ENCODE measurements at regions not wholly inside any gene's neighbourhood (a gene's known extent, or its start where the extent isn't known, plus 50 kb on each side); places are given as distances from the start of the nearest gene placed in this dataset.
"Not testable (repeated sequence)": the region's sequence is repeated elsewhere in the genome, so short reads cannot be mapped to it uniquely, and the experiment has no call there.

DNA sequence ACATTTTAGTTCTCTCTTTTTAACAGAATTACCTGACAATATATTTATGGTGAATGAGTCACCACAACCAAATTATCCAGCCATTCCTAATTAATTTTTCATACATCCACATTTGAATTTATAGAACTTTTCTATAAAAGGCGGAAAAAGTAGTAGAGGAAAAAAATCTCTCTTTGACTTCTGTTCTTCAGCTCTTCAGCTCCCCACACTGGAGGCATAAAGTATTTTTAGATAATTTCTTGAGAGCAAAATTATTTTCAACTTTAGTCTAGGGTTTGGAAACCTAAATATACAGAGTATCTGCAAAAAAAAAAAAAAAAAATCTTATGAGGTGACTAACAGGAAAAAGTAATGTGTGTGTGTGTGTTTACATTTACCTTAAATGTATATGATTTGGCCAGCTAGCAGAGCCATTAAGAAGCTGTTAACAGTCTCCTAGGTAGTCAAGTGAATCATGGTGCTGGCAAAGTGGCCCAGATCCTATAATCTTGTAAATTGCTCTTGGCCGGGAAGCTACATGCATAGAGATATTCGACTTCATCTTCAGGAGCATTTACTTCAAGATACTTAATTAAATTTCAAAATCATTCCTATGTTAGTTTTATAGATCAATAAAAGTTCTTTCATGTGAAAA lies 383.1 kb upstream of the STEAP1 start:
- no peak for DNase-seq (ENCODE audit: low spot score)

DNA sequence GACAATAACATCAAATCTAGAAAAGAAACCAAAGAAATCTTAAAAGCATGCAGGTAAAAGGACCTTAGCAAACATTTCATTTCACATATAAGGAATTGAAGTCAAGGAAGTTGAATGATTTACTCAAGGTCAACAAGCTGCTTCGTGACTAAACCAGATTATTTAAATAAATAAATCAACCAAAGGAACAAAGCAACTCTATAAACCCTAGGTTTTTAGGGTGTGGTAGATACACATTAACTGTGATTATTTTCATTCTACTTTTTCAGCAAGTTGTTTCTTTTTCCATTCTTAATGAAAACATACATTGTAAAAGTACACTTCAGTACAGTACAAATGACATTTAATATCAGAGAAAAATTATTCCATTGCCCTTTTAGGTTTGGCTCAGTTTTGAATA lies 382.0 kb upstream of the STEAP1 start:
- no peak for DNase-seq (ENCODE audit: low spot score)

DNA sequence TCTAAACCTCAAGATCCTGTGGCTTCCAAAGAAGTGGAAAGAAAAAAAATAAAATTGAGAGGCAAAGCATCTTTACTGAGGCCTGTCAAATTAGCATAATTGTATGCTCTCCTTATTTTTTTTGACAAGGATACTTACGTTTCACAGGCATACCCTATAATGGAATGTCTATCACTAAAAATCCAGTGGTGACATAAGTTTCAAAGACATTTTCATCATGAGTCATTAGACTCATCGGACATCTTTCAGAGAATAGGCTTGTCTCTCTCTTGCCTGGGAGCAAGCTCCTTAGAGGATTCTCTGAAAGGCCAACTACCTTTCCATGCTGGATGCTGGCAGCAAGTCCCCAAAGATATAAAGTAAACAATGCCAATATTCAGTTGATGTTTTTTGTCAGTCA lies 380.7 kb upstream of the STEAP1 start:
- no peak for DNase-seq (ENCODE audit: low spot score)

DNA sequence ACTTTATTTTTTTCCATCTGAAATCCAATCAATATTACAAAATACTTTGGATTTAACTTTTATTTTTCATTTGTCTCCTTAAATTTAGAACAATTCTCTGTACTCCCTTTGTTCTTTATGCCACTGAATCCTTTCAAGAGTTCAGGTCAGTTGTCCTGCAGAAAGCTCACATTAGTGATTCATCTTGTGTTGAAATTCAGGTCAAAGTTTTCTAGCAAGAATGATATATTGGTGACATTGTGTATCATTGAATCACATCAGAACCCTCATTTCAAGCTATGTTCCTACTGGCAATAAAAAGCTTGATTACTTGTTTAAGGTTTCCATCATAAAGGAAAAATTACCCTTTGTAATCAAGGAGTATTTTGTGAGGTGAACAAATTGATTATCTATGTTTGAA lies 378.8 kb upstream of the STEAP1 start:
- no peak for DNase-seq (ENCODE audit: low spot score)

DNA sequence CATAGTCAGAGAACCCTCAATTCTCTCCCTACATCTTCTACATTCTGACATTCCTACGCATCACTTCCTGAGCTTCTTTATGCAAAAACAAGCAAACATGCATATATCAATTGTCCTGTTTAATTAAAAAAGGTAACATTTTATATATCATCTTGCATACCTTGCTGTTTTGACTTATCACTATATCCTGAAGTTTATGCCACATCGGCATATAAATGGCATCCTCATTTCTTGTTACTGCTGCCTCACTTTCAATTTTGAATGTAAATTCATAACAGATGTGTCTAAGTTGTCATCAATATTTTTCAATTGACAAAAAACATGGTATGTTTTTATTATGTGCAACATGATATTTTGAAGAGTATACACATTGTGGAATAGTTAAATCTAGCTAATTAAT lies 377.3 kb upstream of the STEAP1 start:
- no peak for DNase-seq (ENCODE audit: low spot score)

DNA sequence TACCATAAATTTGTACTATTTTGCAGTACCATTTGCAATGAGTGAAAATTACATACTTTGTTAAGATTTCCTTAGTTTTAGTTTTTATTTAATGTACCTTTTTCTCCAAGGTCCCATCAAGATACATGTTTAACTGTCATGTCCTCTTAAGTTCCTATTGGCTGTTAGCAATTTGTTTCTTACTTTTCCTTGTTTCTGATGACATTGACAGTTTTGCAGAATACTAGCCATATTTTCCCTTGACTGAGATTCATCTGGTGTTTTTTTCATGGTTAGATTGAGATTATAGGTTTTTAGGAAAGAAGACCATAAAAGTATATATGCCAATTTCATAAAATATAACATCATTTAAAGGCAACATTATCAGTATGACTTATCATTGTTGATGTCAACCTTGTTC lies 376.8 kb upstream of the STEAP1 start:
- DNase-seq (ENCODE audit: low spot score): no peak

DNA sequence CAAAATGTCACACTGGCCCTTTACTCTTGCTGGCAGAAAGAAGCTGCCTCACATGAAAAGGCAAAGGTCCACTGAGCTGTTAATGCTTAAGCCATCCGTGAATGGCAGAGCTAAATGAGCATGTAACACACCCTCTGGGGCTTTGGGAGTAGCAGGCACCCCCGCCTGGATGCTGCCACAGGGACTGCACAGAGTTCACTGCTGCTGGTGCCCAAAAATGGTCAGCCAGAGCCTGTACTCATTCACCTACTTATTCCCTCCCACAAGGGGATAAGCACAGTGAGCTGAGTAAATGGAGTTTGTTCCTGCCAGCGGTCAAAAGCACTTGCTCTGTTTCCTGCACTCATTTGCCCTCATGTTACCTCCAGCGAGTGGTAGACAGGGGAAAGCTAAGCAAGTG lies 374.0 kb upstream of the STEAP1 start:
- DNase-seq (ENCODE audit: low spot score): no peak

DNA sequence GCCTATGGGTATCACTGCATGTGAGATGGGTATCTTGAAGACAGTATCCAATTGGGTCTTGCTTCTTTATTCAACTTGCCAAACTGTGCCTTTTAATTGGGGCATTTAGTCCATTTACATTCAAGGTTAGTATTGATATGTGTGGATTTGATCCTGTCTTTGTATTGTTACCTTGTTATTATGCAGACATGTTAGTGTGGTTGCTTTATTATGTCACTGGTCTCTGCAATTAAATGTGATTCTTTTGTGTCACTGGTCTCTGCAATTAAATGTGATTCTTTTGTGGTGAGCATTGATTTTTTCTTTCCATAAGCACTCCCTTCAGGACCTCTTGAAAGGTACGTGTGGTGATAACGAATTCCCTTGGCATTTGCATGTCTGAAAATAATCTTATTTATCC lies 357.8 kb upstream of the STEAP1 start:
- no peak for DNase-seq (ENCODE audit: low spot score)

DNA sequence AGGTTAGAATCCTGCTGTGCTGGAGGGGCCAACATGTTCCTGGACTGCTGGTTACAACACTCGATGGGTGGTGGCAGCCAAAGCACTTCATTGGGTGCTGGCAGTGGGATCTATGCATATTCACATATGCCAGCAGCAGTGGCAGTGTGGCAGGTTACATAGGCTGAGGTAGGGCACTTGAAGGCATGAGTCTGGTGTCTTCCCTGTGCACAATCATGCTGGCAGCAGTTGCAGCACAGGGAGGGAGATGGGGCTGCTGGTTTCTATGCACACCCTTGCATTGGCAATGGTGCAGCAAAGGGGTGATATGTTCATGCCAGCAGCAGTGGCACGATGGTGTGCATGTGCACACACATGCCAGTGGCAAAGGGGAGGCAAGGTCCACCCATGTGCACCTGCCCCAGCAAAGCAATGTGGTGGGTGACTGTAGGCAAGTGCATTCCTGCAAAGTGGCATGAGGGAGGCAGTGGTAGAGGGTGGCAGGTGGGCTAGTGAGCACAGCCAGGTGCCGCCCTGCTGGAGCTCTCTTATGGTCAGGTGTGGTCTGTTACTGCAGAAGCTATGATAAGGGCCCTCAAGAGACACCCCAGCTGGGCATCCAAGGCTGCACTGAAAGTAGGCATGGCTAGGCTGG lies 356.2 kb upstream of the STEAP1 start:
- no peak for DNase-seq (ENCODE audit: low spot score)

DNA sequence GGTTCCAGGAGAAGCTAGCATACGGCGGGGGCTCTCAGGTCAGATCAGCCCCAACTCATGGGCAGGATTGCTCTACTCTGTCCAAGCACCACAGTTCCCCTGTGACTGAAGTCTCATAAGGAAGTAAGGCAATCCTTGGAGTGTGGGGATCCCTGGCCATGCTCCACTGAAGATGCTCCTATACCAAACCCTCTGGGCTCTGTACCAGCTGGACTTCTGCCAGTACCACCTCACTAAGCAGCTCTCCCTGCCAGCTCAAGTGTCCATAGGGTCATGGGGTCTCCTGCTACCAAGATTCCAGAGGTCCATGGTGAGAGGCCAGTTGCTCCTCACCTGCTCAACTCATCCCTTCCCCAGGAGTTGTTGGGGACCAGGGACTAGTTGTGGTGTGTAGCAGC lies 355.7 kb upstream of the STEAP1 start:
- no peak for DNase-seq (ENCODE audit: low spot score)

DNA sequence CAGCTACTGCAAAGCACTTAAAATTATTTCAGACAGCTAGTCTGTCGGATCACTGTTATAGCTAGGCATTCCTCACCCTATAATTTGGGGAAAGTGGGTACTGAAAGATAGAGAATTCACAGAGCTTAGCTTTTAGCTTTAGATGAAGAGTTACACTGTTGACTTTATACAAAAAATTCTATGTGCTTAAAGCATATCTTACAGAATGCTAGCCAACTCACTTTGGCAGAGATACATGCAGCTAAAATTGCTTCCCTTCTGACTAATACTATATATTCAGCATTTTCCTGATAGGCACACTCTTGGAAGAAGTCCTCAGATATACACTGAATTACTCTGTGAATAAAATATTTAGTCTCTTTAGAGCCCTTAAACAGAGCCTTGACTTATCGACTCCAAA lies 353.5 kb upstream of the STEAP1 start:
- DNase-seq (ENCODE audit: low spot score): no peak

DNA sequence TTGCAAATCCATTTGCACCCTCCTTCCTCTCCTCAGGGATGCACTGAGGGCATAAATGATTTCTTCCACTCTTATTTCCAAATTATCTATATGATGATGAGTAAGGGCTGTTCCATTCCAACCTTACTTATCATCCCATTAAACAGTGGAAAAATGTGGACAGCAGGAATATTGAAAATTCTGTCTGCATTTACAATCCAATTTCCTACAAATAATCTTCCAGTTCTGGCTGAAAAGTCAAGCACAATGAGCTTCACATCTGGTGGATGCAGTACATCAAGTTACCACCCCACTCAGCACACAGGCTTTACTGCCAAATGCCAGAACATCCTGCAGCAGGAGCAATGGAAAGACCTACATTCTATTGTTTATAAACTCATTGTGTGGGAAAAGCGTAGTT lies 345.0 kb upstream of the STEAP1 start:
- no peak for DNase-seq (ENCODE audit: low spot score)

DNA sequence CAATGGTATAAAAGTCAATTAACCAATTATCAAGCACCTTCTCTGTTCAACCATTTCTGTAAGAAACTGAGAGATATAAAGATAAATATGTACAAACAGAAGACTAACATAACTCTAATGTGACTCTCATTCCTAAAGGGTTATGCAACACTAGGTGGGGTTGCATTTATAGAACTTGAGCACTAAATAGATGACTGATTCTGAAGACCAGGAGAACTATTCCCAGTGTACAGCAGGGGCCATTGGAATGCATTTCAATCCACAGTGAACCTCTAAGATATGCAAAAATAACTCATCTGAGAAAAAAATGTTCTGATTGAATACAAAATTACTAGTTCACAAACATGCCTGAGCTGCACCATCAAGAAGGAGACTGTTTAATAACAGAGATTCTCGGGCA lies 341.2 kb upstream of the STEAP1 start:
- DNase-seq (ENCODE audit: low spot score): no peak

DNA sequence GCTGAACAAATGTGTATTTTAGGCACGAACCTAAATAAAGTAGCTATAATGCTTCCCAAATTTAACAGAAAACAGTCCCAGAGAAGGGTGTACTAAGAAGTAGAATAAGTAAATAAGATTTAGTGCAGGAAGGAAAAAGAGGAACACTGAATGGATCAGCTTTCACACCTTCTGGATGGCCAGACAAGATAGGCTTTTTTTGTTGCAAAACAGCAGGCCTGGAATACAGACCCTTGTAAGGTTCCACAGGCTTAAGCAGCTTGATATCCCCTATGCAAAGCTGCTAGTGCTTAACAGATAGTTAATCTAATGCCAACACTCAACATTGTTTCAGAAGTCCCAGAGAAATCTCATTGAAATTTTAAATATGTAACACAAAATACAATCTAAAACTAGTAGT lies 328.1 kb upstream of the STEAP1 start:
- no peak for DNase-seq (ENCODE audit: low spot score)

DNA sequence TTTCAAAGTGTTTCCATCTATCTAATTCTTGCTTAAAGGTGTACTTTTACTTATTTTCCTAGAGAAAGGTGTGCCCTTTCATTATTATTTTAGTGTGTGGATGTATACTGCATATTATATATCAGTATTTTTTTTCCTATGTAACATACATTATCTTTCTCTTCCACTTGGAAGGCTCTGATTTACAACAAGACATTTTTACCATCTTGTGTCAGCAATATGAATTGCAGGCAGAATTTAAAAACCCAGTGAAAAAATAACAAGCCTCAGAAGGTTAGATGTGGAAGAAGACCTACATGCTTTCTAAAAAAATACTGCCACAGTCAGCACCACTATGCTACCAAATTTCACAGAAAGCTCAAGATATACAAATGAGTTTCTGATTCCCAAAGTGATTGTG lies 327.7 kb upstream of the STEAP1 start:
- no peak for DNase-seq (ENCODE audit: low spot score)

DNA sequence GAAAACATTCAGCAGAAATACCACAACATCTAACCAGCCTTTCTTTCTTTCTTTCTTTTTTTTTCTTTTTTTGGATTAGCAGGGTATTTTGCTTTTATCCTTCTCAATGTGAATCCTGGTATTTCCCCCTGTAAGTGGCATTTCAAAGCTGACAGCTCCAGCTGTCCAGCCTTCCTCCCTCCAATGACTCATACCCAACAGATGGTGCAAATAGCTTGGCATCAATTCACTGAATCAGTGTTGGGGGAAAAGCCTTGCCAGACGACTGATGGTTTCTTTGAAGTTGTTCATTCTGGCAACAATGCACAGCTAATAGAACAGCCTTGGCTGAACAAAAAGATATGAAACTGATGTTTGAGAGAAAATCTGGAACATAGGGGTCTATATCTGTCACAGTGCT lies 316.8 kb upstream of the STEAP1 start:
- DNase-seq (ENCODE audit: low spot score): peak; percentile 11

DNA sequence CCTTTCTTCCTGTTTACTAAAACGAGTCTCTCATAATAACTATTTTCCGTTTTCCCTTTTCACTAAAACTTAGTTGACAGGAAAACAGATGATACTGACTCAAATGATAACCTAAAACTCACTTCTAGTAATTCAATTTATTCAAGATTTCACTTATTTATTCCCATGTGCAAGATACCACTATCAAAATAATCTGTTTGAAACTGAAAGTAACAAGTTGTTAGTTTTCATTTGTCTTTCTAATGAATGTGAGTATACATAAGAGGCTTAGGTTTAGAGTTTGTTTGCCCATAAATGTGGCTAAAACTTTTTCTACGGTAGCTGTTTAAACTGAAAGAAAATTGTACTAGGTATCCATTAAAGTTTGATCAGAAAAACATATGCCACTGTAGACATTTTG lies 314.9 kb upstream of the STEAP1 start:
- no peak for DNase-seq (ENCODE audit: low spot score)

DNA sequence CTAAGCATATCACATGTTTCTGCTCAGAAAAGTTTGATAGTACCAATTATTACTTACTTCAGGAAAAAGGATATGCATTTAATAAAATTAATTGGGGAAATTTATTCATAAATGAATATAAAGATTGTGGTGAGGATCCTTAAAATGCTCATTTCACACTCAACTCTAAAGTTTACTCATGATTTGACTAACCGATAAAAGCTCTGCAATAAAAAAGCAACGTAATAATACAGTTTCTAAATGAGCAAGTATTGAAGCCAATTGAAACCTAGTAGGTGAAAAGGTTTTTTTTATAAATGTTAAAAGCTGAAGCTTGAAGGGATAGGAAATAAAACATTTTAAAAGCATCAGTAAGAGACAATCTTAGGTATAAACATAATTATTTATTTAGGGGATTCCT lies 308.3 kb upstream of the STEAP1 start:
- DNase-seq (ENCODE audit: low spot score): no peak

DNA sequence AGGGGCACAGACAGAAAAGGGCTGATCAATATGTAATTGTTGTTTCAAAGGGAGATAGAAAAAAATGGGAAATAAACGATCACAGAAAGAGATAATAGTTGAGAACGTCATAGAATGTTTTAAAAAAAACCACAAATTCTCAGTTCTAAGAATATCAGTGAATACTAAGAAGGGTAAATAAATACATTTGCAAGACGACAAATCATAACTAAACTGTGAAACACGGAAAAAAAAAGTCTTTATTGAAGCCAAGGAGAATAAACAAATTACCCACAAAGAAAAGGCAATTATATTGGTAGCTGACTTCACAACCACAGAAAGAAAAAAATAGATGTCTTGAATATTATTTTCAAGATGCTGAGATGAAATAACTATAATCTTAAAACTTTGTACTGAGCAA lies 305.2 kb upstream of the STEAP1 start:
- no peak for DNase-seq (ENCODE audit: low spot score)

DNA sequence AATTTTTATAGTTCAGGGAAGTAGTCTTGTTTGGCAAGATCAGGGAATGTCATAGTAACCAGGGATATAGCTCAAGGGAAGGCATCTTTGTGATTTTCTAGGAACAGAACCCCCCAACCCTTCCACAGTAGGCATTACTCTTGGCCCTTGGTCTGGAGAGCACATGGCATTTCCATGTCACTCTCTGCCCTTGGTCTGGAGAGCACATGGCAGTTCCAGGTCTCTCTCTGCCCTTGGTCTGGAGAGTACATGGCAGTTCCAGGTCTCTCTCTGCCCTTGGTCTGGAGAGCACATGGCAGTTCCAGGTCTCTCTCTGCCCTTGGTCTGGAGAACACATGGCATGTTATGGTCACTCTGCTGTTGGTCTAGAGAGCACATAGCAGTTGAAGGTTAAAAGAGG lies 297.2 kb upstream of the STEAP1 start:
- not testable (repeated sequence) for DNase-seq (ENCODE audit: low spot score)

DNA sequence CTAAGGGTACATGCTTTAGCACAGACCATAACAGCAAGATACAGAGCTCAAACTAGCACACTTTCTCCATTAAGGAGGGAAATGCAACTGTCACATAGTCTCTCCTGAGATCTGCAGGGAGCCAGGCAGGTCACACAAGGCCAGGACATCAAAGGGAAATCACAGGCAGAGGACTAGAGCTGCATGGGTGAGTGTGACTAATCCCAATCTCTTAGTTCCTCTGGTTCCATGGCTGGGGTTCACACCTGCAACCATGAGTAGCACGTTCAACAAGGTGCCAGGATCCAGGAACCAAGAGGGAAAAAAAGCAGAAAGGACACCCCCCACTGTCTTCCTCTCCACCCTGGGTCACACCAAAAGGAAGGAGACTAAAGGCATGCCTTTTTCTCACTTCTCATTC lies 296.5 kb upstream of the STEAP1 start:
- DNase-seq (ENCODE audit: low spot score): no peak

DNA sequence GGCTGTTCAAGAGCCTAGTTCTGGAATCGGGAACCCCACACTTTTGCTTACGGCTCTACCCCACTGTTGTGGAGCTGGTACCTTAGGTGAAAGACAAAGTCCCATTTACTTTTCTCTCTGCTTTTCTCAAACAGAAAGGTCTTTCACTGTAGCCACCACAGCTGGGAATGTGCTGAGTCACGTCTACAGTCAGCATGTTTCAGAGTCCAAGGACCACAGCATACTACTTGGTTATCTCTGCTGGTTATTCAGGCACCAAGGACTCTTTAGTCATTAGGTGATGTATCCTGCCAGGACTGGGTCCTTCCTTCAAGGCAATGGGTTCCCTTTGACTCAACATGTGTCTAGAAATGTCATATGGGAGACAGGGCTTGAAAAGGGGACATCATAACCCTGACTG lies 266.8 kb upstream of the STEAP1 start:
- peak; percentile 13 for DNase-seq (ENCODE audit: low spot score)

DNA sequence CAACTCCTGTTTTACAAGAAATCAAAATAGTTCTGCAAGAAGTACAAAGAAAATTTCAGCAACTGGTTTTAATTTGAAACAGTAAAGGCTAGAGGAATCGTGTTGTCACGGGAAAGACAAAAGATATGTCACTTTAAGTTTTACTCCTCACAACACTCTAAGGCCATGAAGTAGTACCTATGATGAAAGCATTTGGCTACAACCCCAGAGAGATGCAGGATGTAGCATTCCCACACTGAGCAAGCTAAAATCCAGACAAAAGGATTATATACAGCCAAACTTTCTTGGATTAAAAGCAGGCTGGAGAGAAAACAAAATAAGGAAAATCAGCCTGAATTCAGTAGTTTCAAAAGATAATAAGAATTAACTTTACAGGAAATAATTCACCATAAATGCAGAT lies 245.5 kb upstream of the STEAP1 start:
- no peak for DNase-seq (ENCODE audit: low spot score)

DNA sequence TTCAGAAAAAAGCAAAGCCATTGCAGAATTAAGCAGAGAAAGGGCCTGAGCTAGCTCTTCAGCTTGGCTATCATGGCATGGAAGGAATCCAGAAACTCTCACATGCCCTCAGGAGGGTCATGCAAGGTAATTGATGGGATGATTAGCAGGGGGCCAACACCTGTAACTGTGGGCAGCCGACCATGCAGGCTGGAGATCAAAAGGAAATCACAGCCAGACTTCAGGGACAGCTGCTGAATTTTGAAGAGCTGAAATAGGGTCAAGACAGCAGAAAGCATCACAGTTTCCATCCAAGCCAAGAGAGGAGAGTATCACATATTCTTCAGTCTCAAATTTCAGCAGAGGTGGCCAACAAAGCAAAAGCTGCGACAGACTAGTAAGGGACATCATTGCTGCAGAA lies 239.6 kb upstream of the STEAP1 start:
- no peak for DNase-seq (ENCODE audit: low spot score)

DNA sequence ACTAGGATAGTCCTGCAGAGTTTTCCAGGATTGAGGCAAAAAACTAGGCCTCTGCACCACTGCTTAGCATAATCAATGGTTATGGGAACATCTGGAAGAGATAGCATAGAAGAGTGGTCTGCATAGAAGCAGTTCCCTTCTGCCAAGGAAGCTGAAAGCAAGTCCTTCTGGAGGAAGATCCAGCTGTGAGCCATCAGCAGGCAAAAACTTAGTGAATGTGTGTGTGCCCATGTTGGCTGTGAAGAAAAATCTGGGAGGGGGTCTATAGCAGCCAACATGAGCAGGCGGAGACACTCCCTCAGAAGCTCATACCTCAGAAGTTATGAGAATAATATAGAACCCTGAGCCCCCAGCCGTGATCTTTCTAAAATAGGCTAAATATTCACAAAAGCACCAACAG lies 228.1 kb upstream of the STEAP1 start:
- DNase-seq (ENCODE audit: low spot score): no peak
